Thoracic aorta (tissue), 2 donors: ENCODE measurements at regions not wholly inside any gene's neighbourhood (a gene's known extent, or its start where the extent isn't known, plus 50 kb on each side); places are given as distances from the start of the nearest gene placed in this dataset.

ENCODE experiments used
- ATAC-seq: fragments of 150-250 bp; one replicate; pipeline ENCODE4 v1.8.0; 2017; ENCODE audit warnings: low read depth; ENCODE audit not compliant: insufficient number of reproducible peaks, low FRiP score
- DNase-seq: peaks from one replicate; pipeline ENCODE4 v3.0.0-alpha.2; 2020; ENCODE audit warnings: low spot score
- H3K27ac ChIP-seq, 2 donors: fragments of 200-600 bp; sonication (generic); 1 replicate in 1 of 2; 2 replicates in 1 of 2; pipeline ENCODE4 v1.5.1; 2016; ENCODE audit warnings: mild to moderate bottlenecking in 2 of 2, moderate library complexity in 2 of 2
- H3K27me3 ChIP-seq: fragments of 200-600 bp; sonication (generic); replicated peaks from 2 replicates; pipeline ENCODE4 v1.6.0; 2016; ENCODE audit warnings: mild to moderate bottlenecking; ENCODE audit not compliant: insufficient read depth
- H3K36me3 ChIP-seq: fragments of 200-600 bp; sonication (generic); one replicate; pipeline ENCODE4 v1.5.1; 2016
- H3K4me1 ChIP-seq, 2 donors: fragments of 200-600 bp; sonication (generic); 1 replicate in 1 of 2; 2 replicates in 1 of 2; pipeline versions ENCODE4 v1.5.1 to v1.6.0; 2016; ENCODE audit warnings: low read depth in 2 of 2, mild to moderate bottlenecking in 1 of 2; ENCODE audit not compliant: control insufficient read depth in 1 of 2
- H3K4me3 ChIP-seq: fragments of 200-600 bp; sonication (generic); 2 replicates; pipeline ENCODE4 v1.5.1; 2016; ENCODE audit warnings: mild to moderate bottlenecking
- H3K9me3 ChIP-seq: fragments of 200-600 bp; sonication (generic); 2 replicates; pipeline ENCODE4 v1.5.1; 2016
- TF ChIP-seq, protein P1 (sequence below): fragments of 200-600 bp; sonication (generic); IDR thresholded peaks from one replicate; pipeline ENCODE4 v1.5.1; 2019; ENCODE audit warnings: antibody characterized with exemption

DNA sequence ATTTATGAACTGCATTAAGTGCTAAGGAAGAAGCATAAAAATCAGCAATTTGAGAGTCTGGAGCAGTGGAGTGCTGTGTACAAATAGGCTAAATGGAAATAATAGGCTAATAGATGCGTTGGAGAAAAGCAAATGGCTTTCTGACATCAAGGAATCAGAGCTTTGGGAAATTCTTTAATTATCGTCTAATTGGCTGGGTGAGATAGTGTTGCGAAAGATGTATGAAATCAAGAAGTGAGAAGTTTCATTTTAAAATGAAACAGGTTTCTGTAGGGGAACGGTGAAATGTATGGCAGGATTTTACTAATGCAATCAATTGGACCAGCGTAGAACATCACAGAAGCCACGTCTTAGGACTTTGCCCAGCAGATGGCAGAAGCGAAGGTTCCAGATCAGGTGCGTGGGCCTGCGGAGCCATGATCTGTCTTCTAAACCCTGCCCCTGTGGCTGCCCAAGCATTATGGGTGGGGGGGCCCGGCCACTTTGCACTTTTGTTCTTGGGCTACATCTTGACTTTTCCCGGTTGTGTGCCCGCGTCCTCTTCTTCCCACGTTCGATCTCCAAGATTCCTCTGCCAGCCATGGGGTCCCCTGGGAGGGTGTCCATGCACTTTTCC is 118.5 kb upstream of the SHISA3 start:
- DNase-seq = no peak
- Histone ChIP-seq H3K4me3 (no peak overlapping the region), H3K9me3 (no peaks in the 10 kb centered on the region), H3K4me1 (no peaks in the 10 kb centered on the region), H3K36me3 (no peaks in the 10 kb centered on the region), H3K27ac (no peak overlapping the region), H3K27me3 (no peaks in the 10 kb centered on the region)
- ATAC-seq = no peak
- TF ChIP-seq, protein P1, sequence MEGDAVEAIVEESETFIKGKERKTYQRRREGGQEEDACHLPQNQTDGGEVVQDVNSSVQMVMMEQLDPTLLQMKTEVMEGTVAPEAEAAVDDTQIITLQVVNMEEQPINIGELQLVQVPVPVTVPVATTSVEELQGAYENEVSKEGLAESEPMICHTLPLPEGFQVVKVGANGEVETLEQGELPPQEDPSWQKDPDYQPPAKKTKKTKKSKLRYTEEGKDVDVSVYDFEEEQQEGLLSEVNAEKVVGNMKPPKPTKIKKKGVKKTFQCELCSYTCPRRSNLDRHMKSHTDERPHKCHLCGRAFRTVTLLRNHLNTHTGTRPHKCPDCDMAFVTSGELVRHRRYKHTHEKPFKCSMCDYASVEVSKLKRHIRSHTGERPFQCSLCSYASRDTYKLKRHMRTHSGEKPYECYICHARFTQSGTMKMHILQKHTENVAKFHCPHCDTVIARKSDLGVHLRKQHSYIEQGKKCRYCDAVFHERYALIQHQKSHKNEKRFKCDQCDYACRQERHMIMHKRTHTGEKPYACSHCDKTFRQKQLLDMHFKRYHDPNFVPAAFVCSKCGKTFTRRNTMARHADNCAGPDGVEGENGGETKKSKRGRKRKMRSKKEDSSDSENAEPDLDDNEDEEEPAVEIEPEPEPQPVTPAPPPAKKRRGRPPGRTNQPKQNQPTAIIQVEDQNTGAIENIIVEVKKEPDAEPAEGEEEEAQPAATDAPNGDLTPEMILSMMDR = no peak

DNA sequence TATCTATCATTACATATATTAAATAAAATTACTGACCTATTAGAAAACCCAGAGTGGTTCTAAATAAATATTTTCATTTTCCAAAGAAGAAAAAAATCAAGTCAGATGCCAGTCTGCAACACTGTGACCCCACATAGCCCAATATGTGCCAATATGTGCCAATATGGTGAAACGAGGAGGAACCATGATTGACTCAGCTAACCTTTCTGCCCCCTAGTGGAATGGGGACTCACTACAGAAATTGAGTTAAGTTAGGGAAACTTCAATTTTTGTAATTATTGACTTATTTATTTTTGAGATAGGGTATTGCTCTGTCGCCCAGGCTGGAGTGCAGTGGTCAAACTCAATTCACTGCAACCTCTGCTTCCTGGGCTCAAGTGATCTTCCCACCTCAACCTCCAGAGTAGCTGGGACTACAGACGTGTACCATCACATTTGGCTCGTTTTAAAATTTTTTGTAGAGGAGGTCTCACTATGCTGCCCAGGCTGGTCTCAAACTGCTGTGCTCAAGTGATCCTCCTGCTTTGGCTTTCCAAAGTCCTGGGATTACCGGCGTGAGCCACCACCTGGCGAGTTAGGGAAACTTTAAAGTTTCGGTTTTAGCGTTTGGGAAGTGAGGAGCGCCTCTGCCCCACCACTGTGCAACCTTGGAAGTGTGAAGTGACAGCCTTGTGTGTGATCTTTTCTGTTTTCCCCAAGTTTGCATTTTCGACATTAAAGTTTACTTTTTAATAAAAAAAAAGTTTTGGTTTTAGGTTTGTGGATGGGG is 116.8 kb upstream of the SHISA3 start:
- TF ChIP-seq, protein P1 = peak; percentile 33
- H3K27me3 ChIP-seq = no peaks in the 10 kb centered on the region
- DNase-seq (no peak), ATAC-seq (no peak)
- H3K4me3 ChIP-seq = no peak overlapping the region
- H3K9me3 ChIP-seq = no peaks in the 10 kb centered on the region
- H3K36me3 ChIP-seq = no peaks in the 10 kb centered on the region
- H3K4me1 ChIP-seq = no peaks in the 10 kb centered on the region
- H3K27ac ChIP-seq = no peak overlapping the region

DNA sequence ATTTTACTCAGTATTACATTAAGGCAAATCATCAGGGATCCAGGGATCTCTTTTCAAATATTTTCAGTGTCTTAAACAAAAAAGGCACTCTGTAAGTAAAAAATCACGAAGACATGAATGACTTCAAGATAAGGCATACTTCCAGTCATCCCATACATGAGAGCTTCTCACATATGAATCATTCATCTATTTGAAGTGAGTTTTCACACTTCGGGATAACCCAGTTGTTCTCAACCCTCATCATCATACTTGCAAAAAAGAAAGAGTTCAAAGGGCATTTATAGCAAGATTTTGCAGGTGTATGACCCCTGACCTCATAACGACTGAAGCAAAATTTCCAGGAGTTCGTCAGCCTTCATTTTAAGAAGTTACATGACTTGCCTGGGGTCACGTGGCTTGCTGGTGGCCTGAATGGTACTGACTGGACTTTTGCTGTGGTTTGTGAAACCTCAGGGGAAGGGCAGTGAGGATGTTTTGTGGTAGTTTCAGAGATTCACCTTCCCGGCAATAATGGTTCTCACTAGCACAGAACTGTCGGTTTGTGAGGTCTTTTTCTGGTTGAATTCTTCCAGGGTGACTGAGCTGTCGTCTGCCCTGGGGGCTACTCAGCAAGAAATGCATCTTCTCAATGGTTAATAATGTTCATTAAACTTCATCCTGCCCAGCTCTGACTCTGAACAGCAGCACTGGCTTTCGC is 115.8 kb upstream of the SHISA3 start:
- Histone ChIP-seq H3K27ac (no peak overlapping the region), H3K9me3 (no peaks in the 10 kb centered on the region), H3K4me3 (no peak overlapping the region), H3K36me3 (no peaks in the 10 kb centered on the region), H3K27me3 (no peaks in the 10 kb centered on the region), H3K4me1 (no peaks in the 10 kb centered on the region)
- DNase-seq (no peak), ATAC-seq (no peak)
- TF ChIP-seq, protein P1 = no peak

DNA sequence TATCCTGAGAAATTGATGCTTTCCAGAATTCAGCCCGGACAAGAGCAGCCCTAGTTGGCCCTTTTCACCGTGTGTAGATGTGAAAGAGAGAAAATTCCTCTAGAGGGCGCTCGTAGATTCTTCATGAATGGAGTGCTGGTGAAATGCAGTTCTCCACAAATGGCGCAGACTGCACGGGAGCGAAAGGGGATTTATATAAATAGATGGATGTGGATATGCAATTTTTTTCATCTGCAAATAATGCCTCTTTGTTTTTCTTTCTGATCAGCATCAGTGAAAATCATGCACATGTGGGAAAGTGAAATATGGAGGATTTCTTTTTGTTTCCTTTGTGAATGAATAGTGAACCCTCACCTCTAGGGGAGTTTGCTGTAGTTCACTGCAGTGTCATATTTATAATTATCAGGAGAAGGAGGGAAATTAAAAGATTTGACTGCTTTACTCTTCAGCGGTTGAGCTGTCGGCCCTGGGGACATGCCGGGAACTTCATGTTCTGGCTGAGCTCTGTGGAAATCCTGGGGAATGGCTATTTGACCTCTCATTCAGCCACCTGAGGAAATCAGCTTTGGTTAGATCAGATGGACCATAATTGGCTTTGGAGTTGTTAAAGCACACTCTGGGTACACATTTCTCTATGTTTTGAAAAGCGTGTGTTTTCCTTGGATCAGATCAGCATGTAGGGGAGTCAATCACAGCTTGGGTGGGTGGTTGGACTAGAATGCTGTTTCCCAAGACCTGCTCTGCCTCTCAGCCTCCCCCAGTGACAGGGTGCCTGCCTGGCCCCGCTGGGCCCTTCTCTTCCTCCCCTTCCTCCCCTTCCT is 115.0 kb upstream of the SHISA3 start:
- H3K4me3 ChIP-seq = no peak overlapping the region
- ATAC-seq (peak; percentile 82), DNase-seq (no peak)
- no peak overlapping the region for H3K27ac ChIP-seq
- no peaks in the 10 kb centered on the region for H3K27me3 ChIP-seq
- no peaks in the 10 kb centered on the region for H3K9me3 ChIP-seq
- TF ChIP-seq, protein P1 = peak; percentile 56
- H3K36me3 ChIP-seq = no peaks in the 10 kb centered on the region
- no peaks in the 10 kb centered on the region for H3K4me1 ChIP-seq
